Gastrocnemius medialis (tissue), 4 donors: ENCODE measurements at regions not wholly inside any gene's neighbourhood (a gene's known extent, or its start where the extent isn't known, plus 50 kb on each side); places are given as distances from the start of the nearest gene placed in this dataset.

ENCODE experiments used
- ATAC-seq, 2 donors: fragments of 150-250 bp; one replicate each; pipeline ENCODE4 v1.9.1; 2016
- DNase-seq, 2 donors: peaks; one replicate each; pipeline ENCODE4 v3.0.0-alpha.2; 2019
- H3K27ac ChIP-seq, 4 donors: fragments of 200-600 bp; sonication (generic); 1 replicate in 1 of 4; 2 replicates in 3 of 4; pipeline ENCODE4 v1.5.1; 2016 to 2018; ENCODE audit warnings: mild to moderate bottlenecking in 2 of 4, moderate library complexity in 1 of 4
- H3K27me3 ChIP-seq, 3 donors: fragments of 200-600 bp; sonication (generic) in 2 of 3; 1 replicate in 1 of 3; 2 replicates in 2 of 3; pipeline versions ENCODE4 v1.5.1 to v1.6.0; 2016 to 2019; ENCODE audit warnings: mild to moderate bottlenecking in 1 of 3, moderate library complexity in 1 of 3
- H3K36me3 ChIP-seq, 2 donors: fragments of 200-600 bp; sonication (generic) in 1 of 2; one replicate each; pipeline ENCODE4 v1.5.1; 2017 to 2018
- H3K4me1 ChIP-seq, 2 donors: fragments of 200-600 bp; sonication (generic) in 1 of 2; one replicate each; pipeline ENCODE4 v1.5.1; 2016 to 2017; ENCODE audit warnings: mild to moderate bottlenecking in 2 of 2
- H3K4me3 ChIP-seq, 4 donors: fragments of 200-600 bp; sonication (generic) in 3 of 4; 1 replicate in 1 of 4; 2 replicates in 3 of 4; pipeline ENCODE4 v1.5.1; 2016 to 2019; ENCODE audit warnings: mild to moderate bottlenecking in 2 of 4
- H3K9me3 ChIP-seq, 3 donors: fragments of 200-600 bp; sonication (generic) in 2 of 3; 1 replicate in 1 of 3; 2 replicates in 2 of 3; pipeline ENCODE4 v1.5.1; 2016 to 2019
- POLR2A ChIP-seq, 2 donors: fragments of 450-650 bp; IDR thresholded peaks; one replicate each; pipeline ENCODE4 v1.6.1; 2017; ENCODE audit warnings: antibody characterized with exemption in 2 of 2, mild to moderate bottlenecking in 2 of 2, moderate library complexity in 2 of 2
- in situ Hi-C, 4 donors: fragments of 200-750 bp; cut with MboI; loops; one replicate each; pipeline versions ENCODE4 v1.15.0 to v1.8.0; 2017; ENCODE audit warnings: low sequenced_read_pairs in 4 of 4
- intact Hi-C: fragments of 100-400 bp; cut with DNase I; formaldehyde crosslinking; loops from one replicate; pipeline ENCODE4 v1.15.1; 2023; ENCODE audit warnings: low total_unique reads
- TF ChIP-seq, protein P1 (sequence below), 5 experiments: fragments of 450-650 bp in 3 of 5; fragments of 200-600 bp in 2 of 5; sonication (generic) in 2 of 5; IDR thresholded peaks in 4 of 5; conservative IDR thresholded peaks in 1 of 5; 1 replicate in 4 of 5; 2 replicates in 1 of 5; pipeline ENCODE4 v1.5.1; 2016 to 2019; ENCODE audit warnings: antibody characterized with exemption in 5 of 5, mild to moderate bottlenecking in 3 of 5, moderate library complexity in 3 of 5

DNA sequence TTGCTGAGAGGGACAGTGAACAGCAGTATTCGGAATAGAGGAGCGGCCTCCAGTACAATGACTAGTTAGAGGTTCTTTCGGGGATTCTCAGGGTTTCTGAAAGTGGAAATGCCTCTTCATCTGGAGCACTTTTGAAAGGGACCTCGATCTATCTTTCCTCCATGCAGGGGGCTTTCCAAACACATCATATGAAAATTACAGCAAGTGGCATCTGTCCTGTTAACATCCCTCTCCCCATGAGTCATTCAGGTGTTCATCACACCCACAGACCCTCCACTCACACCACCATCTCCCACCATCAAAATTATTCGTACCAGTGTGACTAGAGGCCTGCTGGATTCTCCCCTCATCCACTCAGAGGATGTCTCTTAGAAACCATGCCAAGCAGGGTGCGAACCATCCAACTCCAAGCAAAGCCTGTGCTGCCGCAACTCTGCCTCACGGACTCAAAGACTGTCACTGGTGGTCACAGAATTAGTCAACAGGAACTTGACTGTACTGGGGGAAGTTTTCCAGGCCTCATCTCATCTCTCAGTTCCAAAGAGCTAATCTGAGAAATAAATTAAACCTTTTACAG is 211.1 kb downstream of the MRPL39 start:
- Histone ChIP-seq H3K27ac (no peak overlapping the region), H3K27me3 (no peaks in the 10 kb centered on the region), H3K4me3 (no peak overlapping the region), H3K36me3 (no peaks in the 10 kb centered on the region), H3K9me3 (no peaks in the 10 kb centered on the region), H3K4me1 (no peaks in the 10 kb centered on the region)
- no peak for DNase-seq
- no peak for ATAC-seq
- TF ChIP-seq, protein P1, sequence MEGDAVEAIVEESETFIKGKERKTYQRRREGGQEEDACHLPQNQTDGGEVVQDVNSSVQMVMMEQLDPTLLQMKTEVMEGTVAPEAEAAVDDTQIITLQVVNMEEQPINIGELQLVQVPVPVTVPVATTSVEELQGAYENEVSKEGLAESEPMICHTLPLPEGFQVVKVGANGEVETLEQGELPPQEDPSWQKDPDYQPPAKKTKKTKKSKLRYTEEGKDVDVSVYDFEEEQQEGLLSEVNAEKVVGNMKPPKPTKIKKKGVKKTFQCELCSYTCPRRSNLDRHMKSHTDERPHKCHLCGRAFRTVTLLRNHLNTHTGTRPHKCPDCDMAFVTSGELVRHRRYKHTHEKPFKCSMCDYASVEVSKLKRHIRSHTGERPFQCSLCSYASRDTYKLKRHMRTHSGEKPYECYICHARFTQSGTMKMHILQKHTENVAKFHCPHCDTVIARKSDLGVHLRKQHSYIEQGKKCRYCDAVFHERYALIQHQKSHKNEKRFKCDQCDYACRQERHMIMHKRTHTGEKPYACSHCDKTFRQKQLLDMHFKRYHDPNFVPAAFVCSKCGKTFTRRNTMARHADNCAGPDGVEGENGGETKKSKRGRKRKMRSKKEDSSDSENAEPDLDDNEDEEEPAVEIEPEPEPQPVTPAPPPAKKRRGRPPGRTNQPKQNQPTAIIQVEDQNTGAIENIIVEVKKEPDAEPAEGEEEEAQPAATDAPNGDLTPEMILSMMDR (IDR thresholded peaks at IDR 0.05 in 4 of 5, conservative IDR thresholded peaks at IDR 0.05 in 1 of 5), result no peak
- TF ChIP-seq POLR2A (IDR thresholded peaks at IDR 0.05), result no peak
- intact Hi-C loops, result no loop called here
- in situ Hi-C loops, result no loop called here

DNA sequence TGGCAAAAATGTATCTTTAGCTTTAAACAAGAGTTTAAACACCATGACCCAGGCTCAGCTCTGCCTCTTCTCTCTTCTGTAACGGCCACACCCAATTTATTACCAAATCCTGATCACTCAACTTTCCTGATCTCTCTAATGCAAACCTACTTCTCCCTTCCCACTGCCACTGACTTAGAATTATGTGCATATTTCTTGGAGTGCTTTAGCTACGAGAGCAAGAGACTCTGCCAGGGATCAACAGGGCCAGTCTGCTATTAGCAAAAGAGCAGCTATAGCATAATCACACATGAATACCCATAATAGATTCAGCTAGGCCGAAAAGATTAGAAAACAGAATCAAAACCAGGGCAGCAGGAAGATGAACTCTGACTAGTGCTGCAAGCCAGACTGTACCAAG is 215.5 kb downstream of the MRPL39 start:
- intact Hi-C loops (no loop called here), in situ Hi-C loops (no loop called here)
- ATAC-seq (no peak), DNase-seq (no peak)
- Histone ChIP-seq H3K36me3 (no peaks in the 10 kb centered on the region), H3K27me3 (no peaks in the 10 kb centered on the region), H3K4me1 (no peaks in the 10 kb centered on the region), H3K9me3 (no peaks in the 10 kb centered on the region), H3K4me3 (no peak overlapping the region), H3K27ac (no peak overlapping the region)
- no peak for TF ChIP-seq POLR2A (IDR thresholded peaks at IDR 0.05)

DNA sequence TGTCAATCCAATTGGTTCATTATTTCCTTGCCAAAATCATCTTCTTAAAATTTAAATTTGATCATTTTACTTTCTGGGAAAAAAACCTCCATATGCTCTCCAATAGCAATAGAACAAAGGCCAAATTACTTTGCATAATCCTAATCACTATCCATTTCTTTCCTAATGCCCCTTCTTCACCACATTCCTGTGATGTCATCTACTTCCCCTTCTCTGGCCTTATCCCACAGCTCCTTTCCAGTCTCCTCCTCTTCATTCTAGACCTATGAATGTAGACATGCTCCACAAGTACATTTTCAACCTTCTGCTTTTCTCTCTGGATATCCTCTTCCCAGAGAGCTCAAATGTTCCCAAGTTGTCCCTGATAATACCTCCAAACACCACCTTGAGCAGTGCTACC is 216.6 kb downstream of the MRPL39 start:
- intact Hi-C loops, result no loop called here
- no peaks in the 10 kb centered on the region for H3K4me1 ChIP-seq
- no peaks in the 10 kb centered on the region for H3K9me3 ChIP-seq
- H3K27me3 ChIP-seq, result no peaks in the 10 kb centered on the region
- H3K27ac ChIP-seq, result no peak overlapping the region
- TF ChIP-seq POLR2A (IDR thresholded peaks at IDR 0.05), result no peak
- TF ChIP-seq, protein P1 (IDR thresholded peaks at IDR 0.05 in 4 of 5, conservative IDR thresholded peaks at IDR 0.05 in 1 of 5), result no peak
- H3K36me3 ChIP-seq, result no peaks in the 10 kb centered on the region
- DNase-seq, result no peak
- H3K4me3 ChIP-seq, result no peak overlapping the region
- ATAC-seq, result no peak
- in situ Hi-C loops, result no loop called here

DNA sequence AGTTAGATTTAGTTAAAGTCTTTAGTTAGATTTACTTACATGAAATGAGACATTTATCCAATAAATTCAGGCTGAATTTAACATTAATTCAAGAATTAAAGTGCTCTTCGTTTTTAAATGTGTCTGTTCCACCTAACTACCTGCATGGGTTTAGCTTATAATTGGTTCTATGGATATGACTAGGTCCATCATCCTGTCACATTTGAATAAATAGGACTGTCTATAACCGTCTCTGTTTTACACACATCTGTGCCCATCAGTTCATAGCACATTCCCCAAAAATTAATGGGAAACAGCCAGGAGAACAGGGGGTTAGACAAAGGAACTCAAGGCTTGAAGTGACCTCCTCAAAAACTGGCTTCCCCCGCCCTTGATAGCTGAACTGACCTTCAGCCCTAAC is 219.6 kb downstream of the MRPL39 start:
- DNase-seq, result no peak
- Histone ChIP-seq H3K27ac (no peak overlapping the region), H3K9me3 (no peaks in the 10 kb centered on the region), H3K36me3 (no peaks in the 10 kb centered on the region), H3K4me3 (no peak overlapping the region), H3K27me3 (no peaks in the 10 kb centered on the region), H3K4me1 (no peaks in the 10 kb centered on the region)
- intact Hi-C loops (no loop called here), in situ Hi-C loops (no loop called here)
- no peak for ATAC-seq
- TF ChIP-seq, protein P1 (IDR thresholded peaks at IDR 0.05 in 4 of 5, conservative IDR thresholded peaks at IDR 0.05 in 1 of 5), result no peak
- no peak for TF ChIP-seq POLR2A (IDR thresholded peaks at IDR 0.05)

DNA sequence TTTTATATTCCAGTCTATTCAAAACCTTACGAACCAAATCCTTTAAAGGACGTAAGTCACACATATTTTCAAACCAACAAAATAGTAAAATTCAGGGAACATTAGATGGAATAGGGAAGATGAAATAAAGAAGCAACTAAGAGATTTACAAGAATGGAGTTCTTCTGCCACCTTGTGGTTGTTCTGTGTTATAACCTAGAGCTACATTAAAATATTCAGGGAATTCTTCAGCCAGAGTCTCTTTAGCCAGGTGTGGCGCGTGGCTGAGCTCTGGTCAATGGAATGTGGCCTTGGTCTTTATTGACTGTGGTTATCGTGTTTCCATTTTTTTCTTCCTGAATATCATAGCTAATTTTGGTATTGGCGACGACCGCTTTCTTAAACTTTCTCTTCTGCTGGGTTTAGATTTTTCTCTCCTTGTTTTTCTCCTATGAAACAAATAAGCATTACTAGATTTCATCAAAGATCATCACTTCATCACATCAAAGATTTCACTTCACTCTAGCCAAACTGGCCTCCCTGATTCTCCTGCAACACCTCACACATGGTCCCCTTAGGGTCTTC is 221.3 kb downstream of the MRPL39 start:
- H3K4me3 ChIP-seq, result no peak overlapping the region
- no peak for DNase-seq
- no peaks in the 10 kb centered on the region for H3K9me3 ChIP-seq
- ATAC-seq, result no peak
- no peaks in the 10 kb centered on the region for H3K27me3 ChIP-seq
- in situ Hi-C loops (no loop called here), intact Hi-C loops (no loop called here)
- no peak overlapping the region for H3K27ac ChIP-seq
- no peak for TF ChIP-seq POLR2A (IDR thresholded peaks at IDR 0.05)
- TF ChIP-seq, protein P1 (IDR thresholded peaks at IDR 0.05 in 4 of 5, conservative IDR thresholded peaks at IDR 0.05 in 1 of 5), result peak in 4 of 5 experiments; percentile 54 to 76 (median 62)
- no peaks in the 10 kb centered on the region for H3K4me1 ChIP-seq
- H3K36me3 ChIP-seq, result no peaks in the 10 kb centered on the region
